Calu3 (cell line): ENCODE measurements at regions not wholly inside any gene's neighbourhood (a gene's known extent, or its start where the extent isn't known, plus 50 kb on each side); places are given as distances from the start of the nearest gene placed in this dataset.

Experiments used
- BruUV-seq: library from RNA; stranded (reverse); fragments of 400-500 nt; replicated peaks from 2 replicates; lab custom pipeline; 2021; lab: Mats Ljungman, UMichigan
- CTCF ChIA-PET: fragments of 300-600 bp; sonication (Branson Sonifier 250); formaldehyde crosslinking; loops from one replicate; lab custom pipeline; 2022; ENCODE audit warnings: antibody characterized with exemption; lab: Charles Lee
- DNase-seq: peaks from one replicate; pipeline ENCODE4 v3.0.0; 2022
- H3K27ac Mint-ChIP-seq: one replicate; pipeline ENCODE4 v1.8.0; 2022; ENCODE audit warnings: mixed read lengths; ENCODE audit not compliant: unreplicated experiment
- H3K27me3 Mint-ChIP-seq: one replicate; pipeline ENCODE4 v1.8.0; 2022; ENCODE audit warnings: mixed read lengths; ENCODE audit not compliant: unreplicated experiment
- H3K36me3 Mint-ChIP-seq: one replicate; pipeline ENCODE4 v1.8.0; 2022; ENCODE audit warnings: mild to moderate bottlenecking, moderate library complexity, mixed read lengths; ENCODE audit not compliant: insufficient read depth, unreplicated experiment
- H3K4me1 Mint-ChIP-seq: one replicate; pipeline ENCODE4 v1.8.0; 2022; ENCODE audit warnings: mild to moderate bottlenecking, low read depth, mixed read lengths; ENCODE audit not compliant: unreplicated experiment
- H3K4me3 Mint-ChIP-seq: one replicate; pipeline ENCODE4 v1.8.0; 2022; ENCODE audit warnings: mild to moderate bottlenecking, low read depth, moderate library complexity, mixed read lengths; ENCODE audit not compliant: unreplicated experiment
- H3K9me3 Mint-ChIP-seq: one replicate; pipeline ENCODE4 v1.8.0; 2022; ENCODE audit warnings: low read depth, mixed read lengths; ENCODE audit not compliant: unreplicated experiment
- CTCF ChIP-seq: fragments of 200-600 bp; IDR thresholded peaks from one replicate; pipeline ENCODE4 v1.8.0; 2022; ENCODE audit warnings: antibody characterized with exemption; ENCODE audit not compliant: unreplicated experiment
- intact Hi-C: fragments of 100-400 bp; cut with micrococcal nuclease; formaldehyde crosslinking; loops from one replicate; pipeline ENCODE4 v1.10.0; 2022; ENCODE audit not compliant: unreplicated experiment

GRCh38 chr4:173475751-173476150, 54.3 kb downstream of the HAND2 start:
- intact Hi-C loops = no loop called here

DNA sequence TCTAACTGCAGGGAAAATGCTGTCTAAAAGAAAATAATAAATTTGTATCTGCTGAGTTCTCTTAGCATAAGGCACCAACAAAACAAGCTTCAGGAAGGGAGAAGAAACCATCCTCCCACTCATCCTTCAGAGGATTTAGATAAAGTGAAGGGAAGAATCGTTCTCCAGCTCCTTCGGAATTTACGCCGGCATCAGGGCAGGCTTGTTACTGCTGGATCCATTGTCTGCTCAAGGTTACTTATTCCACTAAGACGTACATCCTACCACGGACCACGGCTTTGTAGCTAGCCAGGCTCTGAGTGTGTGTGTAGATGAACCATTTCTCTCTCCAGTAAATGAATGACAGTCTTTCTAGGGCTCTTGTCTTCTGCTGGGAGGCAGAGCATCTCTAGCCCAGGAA, 60.4 kb downstream of the HAND2 start:
- Mint-ChIP-seq H3K4me3 (no peak overlapping the region), H3K27me3 (no peaks in the 10 kb centered on the region), H3K4me1 (no peaks in the 10 kb centered on the region), H3K27ac (no peak overlapping the region), H3K9me3 (no peaks in the 10 kb centered on the region), H3K36me3 (peaks cover 5% of the 10 kb centered on the region)
- no TSS peak for BruUV-seq
- TF ChIP-seq CTCF = no peak
- DNase-seq = no peak
- intact Hi-C loops = no loop called here
- CTCF ChIA-PET = no interaction called here

More at GRCh38 chr4:173475751-173476150, 54.3 kb downstream of the HAND2 start:
- H3K27ac Mint-ChIP-seq = no peak overlapping the region
- H3K9me3 Mint-ChIP-seq = no peaks in the 10 kb centered on the region
- CTCF ChIA-PET = no interaction called here
- H3K4me3 Mint-ChIP-seq = no peak overlapping the region
- H3K27me3 Mint-ChIP-seq = no peaks in the 10 kb centered on the region
- DNase-seq = no peak
- no peak for TF ChIP-seq CTCF
- no TSS peak for BruUV-seq
- H3K36me3 Mint-ChIP-seq = peaks cover 5% of the 10 kb centered on the region
- H3K4me1 Mint-ChIP-seq = no peaks in the 10 kb centered on the region

GRCh38 chr4:173468314-173468713, 61.7 kb downstream of the HAND2 start:
- Mint-ChIP-seq H3K4me1 (no peaks in the 10 kb centered on the region), H3K27ac (no peak overlapping the region), H3K9me3 (no peaks in the 10 kb centered on the region), H3K36me3 (peaks cover 2% of the 10 kb centered on the region), H3K4me3 (no peak overlapping the region), H3K27me3 (no peaks in the 10 kb centered on the region)
- CTCF ChIA-PET = no interaction called here
- intact Hi-C loops = no loop called here
- no peak for TF ChIP-seq CTCF
- no TSS peak for BruUV-seq
- DNase-seq = no peak

DNA sequence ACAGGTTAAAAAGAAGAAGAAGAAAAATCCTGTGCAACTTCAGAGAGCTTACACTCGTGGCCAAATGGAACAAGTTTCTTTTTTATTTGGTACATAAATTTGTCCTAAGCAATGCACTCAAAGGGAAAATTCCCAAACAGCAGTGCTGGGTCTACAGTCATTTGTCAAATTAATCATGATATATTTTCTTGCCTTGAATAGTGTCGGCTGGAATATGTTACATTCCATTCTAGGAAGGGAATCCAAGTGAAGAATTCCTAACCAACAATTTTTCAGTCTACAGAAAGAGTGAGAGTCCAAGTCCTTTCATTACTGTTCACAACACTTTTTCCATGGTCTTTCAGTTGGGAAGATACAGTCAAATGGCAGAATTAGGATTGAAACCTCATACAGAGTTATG, 63.9 kb downstream of the HAND2 start:
- intact Hi-C loops = no loop called here
- Mint-ChIP-seq H3K36me3 (no peaks in the 10 kb centered on the region), H3K27ac (no peak overlapping the region), H3K4me3 (no peak overlapping the region), H3K27me3 (no peaks in the 10 kb centered on the region), H3K4me1 (no peaks in the 10 kb centered on the region), H3K9me3 (no peaks in the 10 kb centered on the region)
- CTCF ChIA-PET = no interaction called here
- no peak for TF ChIP-seq CTCF
- no peak for DNase-seq
- BruUV-seq = no TSS peak

GRCh38 chr4:173464481-173464880, 65.5 kb downstream of the HAND2 start:
- no peaks in the 10 kb centered on the region for H3K4me1 Mint-ChIP-seq
- no peaks in the 10 kb centered on the region for H3K36me3 Mint-ChIP-seq
- H3K27ac Mint-ChIP-seq = no peak overlapping the region
- TF ChIP-seq CTCF = no peak
- DNase-seq = no peak
- no peak overlapping the region for H3K4me3 Mint-ChIP-seq
- CTCF ChIA-PET = no interaction called here
- H3K27me3 Mint-ChIP-seq = no peaks in the 10 kb centered on the region
- no peaks in the 10 kb centered on the region for H3K9me3 Mint-ChIP-seq
- intact Hi-C loops = no loop called here
- no TSS peak for BruUV-seq
